HEK293 (cell line): ENCODE measurements at regions not wholly inside any gene's neighbourhood (a gene's known extent, or its start where the extent isn't known, plus 50 kb on each side); places are given as distances from the start of the nearest gene placed in this dataset.
A peak's percentile ranks its signal among the peaks of the same experiment; 100 is the strongest.

Source experiments
- PRDM6 ChIP-seq: fragments of 450-650 bp; formaldehyde crosslinking; IDR thresholded peaks from 2 replicates; pipeline ENCODE4 v1.5.1; 2017; ENCODE audit warnings: missing biosample characterization, missing genetic modification characterization
- SP2 ChIP-seq: fragments of 450-650 bp; formaldehyde crosslinking; IDR thresholded peaks from 2 replicates; pipeline ENCODE4 v1.5.1; 2016; ENCODE audit warnings: missing biosample characterization, missing genetic modification characterization

DNA sequence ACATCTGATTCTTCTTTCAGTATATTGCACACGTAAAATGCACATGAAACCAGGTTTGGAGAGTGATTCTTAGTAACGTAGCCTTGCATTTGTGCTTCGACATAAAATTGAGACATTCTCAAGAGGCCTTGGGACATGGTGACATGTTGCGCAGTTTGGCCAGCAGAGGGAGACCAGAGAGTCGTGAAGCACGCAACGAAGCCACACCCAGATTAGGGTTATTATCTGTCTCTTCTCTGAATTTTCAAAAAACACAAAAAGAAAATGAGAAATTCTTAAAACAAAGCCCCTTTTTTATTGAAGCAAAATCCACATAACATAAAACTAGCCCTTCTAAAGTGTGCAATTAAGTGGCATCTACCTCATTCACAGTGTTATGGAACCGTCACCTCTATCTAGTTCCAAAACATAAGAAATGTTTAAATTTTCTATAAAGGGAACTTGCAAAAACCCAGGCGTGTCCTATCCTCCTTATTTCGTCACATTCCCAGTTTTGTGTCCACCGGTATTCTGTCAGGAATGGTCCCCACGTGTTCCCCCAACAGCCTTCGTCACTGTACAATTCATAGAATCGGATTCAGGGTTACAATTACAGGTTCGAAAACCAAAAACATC is 108.8 kb upstream of the ATF7IP start:
- no peak for TF ChIP-seq SP2 (tag by site-specific recombination)
- 0 out of 2 replicates have a peak, but pooled peaks have one; percentile 24 for TF ChIP-seq PRDM6
